Effector CD8-positive, alpha-beta T cell (primary cell): ENCODE measurements at regions not wholly inside any gene's neighbourhood (a gene's known extent, or its start where the extent isn't known, plus 50 kb on each side); places are given as distances from the start of the nearest gene placed in this dataset.

Experiments
- DNase-seq: peaks from one replicate; lab custom pipeline; 2025; lab: John Stamatoyannopoulos, UW

DNA sequence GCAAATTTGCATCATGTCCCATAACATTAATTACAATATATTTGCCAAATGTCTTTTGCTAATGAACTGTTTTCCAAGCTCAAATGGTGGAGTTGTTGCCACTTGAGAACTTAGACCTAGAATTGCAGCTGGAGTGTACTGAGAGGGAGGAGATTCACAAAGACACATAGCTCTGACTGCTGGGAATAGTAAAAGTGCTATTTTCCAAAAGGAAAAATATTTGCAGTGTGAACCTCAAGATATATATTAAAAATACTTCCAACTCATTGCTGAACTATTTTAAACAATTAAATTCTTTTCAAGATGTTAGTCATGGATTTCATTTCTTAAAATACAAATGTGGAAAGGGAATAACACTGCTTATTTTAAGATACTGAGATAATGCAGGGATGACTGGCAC, 666.8 kb upstream of the ARPP21 start:
- DNase-seq: no peak

DNA sequence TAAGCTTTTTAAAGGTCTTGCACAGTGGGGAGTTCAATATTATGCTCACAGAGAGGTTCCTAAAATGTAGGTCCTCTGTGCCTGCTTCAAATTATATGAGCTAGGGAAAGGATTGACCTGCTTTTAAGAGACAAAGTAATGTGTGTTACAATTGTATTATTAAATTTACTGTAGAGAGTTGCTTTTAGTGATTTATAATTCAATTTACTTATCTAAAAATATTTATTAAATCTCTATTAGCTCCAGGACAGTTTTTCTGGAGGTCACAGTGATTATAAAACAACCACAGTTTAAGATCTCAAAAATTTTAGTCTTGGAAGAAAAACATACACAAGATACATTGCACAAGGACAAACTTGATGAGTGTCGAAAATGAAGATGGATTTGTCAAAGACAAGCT, 665.7 kb upstream of the ARPP21 start:
- DNase-seq: no peak

- no peak for DNase-seq
Measured at GRCh38 chr3:34983631-34984030, 655.7 kb upstream of the ARPP21 start.

DNA sequence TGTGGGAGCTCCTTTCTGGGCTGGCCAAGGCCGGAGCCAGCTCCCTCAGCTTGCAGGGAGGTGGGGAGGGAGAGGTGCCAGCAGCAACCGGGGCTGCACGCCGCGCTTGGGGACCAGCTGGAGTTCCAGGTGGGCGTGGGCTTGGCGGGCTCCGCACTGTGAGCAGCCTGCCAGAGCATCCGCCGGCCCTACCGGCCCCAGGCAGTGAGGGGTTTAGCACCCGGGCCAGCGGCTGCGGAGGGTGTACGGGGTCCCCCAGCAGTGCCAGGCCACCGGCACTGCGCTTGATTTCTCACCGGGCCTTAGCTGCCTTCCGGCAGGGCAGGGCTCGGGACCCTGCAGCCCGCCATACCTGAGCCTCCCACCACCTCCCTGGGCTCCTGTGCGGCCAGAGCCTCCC, 651.0 kb upstream of the ARPP21 start:
- DNase-seq: no peak

DNA sequence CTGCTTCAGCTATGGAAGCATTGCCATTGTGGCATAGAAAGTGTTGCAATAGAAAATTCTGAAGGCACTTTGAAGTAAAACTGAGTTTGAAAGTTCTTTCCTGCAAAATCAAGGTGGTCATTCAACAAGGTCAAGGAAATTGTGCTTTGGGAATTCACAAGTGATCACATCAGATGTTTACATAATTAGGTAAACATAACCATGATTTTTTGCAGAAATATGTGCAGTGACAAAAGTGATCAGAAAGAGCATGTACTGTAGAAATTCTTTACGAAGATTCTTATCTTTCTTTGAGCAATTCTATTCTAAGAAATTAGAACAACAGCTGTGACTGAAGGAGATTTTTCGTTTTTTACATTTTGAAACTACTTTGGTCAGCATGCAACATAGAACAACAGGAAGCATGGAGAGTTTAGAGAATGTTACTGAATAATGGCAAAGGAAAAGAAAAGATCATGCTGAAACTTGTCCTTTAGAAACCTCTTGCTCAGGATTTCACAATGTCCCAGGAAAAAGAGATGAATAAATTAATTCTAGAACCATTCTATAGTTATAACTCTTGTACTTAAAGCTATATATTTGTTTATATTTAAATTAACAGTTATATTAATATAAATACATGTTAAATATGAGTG, 643.4 kb upstream of the ARPP21 start:
- no peak for DNase-seq

DNA sequence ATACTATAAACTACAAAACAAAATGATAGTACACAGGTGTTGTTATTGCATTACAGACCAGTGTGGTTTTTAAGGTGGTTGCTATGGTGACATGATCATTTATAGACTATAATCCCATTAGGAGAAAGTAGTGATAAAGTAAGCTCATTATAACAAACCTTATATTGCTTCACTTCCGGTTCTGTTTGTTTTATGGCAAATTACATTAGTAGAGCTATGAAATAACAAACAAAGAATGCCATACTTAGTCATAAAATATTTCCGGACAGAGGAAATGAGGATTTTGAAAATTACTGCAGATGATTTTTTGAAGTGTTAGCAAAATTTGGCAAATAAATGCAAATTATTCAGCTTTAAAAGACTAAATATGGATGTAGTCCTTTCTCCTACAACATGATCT, 640.4 kb upstream of the ARPP21 start:
- no peak for DNase-seq

DNA sequence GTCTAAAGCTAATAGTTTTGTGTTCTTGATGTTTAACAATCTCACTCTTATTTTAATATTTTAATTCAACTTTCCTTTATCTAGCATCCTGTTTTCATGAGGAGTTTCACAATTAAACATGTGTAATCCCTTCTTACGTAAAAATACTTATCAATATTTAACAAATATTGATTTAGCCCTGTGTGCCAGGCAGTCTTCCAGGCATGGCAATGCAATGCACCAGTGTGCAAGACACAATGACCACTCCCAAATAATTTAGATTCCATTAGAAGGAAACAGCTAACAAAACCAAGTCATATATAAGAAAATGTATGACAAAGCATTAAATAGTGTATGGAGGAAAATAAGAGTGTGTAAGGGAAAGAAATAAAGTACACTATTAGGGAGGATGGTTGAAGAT, 627.1 kb upstream of the ARPP21 start:
- DNase-seq: no peak

- no peak for DNase-seq
Measured at GRCh38 chr3:35028157-35028556, 611.2 kb upstream of the ARPP21 start.

DNA sequence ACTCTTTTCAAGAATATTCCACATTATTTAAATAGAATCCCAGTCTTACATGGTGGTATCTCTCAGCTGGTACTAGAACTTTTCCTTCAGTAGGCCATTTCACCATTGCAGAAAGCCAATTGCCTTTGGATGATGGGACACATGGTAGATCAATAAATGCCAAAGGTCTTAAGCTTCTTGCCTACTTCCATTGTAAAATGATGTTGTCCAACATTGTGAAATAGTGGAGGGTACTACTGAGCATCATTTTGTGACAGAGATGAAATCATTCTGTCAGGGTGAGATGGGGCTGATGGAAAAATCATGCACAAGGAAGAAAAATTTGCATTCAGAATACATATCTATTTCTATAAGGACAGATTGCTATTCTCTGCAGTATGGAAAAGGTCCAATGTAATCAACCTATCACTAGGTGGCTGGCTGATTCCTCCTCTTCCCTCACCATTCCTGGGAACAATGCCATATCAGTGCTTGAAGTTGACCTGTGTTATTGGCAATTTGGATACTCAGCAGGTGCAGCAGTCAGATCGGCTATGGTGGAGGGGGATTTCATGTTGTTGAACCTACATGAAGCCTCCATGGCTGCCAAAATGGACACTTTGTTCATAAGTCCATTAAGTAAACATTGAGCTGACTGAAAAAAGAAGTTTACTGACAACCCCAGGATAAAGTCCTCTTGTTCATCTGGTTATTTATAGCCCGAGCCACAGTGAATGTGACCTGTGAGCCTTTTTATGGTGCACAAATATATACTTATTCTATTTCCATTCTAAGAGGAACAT, 596.9 kb upstream of the ARPP21 start:
- DNase-seq: no peak

- DNase-seq: no peak
Measured at GRCh38 chr3:35043040-35043439, 596.3 kb upstream of the ARPP21 start.

DNA sequence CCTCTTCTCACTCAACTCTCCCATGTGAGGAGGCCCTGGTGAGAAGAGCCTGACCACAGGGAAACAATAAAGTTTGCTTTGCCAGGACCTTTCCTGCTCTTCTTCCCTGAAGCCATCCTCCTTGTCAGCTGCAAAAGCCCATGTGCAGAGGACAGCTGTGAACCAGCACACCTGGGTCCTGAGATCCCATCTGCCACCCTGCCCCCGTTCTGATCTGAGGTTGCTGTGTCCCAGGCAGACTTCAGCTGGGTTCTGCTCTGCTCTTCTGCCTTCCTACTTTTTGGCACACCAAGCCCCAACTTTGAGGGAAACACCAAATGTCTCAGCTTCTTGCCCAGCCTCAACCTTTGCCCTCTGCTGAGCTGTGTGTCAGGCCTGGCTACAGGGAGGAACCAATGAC, 595.1 kb upstream of the ARPP21 start:
- DNase-seq: no peak

GRCh38 chr3:35045118-35045517, 594.2 kb upstream of the ARPP21 start:
- no peak for DNase-seq

DNA sequence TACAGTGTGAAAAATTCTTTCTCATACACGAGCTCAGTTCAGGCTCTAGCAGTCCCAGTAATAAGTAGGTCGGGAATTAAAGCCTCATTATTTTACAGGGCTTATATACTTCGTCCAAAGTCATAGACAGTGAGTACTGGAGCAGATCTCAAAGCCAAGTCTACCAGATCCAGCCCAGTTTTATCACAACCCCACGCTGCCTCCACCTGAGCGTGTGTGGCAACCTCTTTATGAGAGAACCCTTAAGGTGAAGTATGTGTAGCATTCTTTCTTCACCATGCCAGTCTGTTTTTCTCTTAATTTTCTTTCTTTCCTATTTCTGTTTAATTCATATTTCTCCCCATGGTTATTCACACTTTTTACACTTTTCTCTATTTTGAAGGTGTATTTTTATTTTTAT, 574.6 kb upstream of the ARPP21 start:
- no peak for DNase-seq

DNA sequence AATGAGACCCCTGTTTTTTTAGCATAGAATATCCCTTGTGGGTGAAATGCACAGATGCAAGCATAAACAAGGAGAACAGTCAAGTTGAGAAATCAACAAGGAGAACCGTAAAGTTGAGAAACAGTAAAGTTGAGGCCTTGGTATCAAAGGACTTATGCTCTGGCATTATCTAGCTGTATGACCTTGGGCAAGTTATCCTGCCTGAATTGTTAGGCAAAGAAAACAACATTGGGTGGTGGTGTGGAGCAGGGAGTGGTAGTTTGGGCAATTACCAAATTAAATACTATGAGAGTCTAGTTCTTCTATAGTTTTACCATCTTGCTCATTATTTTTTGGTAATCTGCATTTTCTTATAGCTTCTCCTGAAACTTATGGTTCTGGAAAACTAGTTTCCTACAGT, 573.4 kb upstream of the ARPP21 start:
- no peak for DNase-seq

DNA sequence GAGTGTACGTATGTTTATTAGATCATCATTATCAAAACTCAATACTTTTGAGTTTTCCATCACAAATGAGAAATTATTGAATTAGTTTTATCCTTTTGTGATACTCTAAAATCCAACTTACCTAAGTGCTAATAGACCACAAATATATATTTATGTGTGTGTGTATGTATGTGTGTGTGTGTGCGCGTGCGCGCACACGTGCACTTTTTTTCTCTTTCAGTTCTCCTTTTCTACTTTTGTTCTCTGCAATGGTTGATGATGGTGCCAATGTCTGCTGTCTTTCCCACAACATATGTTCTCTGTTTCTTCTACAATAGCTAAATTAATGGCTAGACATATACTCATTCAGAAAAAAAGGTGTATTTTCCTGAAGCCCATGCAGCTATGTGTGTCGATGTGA, 571.6 kb upstream of the ARPP21 start:
- no peak for DNase-seq

DNA sequence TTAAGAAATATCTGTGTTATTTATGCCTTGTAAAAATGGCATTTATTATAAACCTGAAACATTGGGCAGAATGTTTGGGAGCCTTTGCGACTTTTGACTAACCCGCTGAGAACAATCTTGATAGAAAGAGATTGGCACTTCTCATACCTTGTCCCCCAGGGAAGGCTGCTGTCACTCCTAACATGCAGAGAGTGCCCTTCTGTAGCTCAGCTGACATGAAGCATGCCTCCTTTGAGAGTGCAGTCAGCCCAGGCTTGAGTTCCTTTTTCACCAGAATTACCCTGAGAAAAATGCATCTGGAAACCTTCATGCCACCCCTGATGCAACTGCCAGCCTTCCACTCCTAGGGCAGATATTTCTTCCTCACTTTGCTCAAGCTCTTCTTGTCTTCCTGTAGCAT, 569.2 kb upstream of the ARPP21 start:
- DNase-seq: no peak

GRCh38 chr3:35071772-35072171, 567.6 kb upstream of the ARPP21 start:
- no peak for DNase-seq

DNA sequence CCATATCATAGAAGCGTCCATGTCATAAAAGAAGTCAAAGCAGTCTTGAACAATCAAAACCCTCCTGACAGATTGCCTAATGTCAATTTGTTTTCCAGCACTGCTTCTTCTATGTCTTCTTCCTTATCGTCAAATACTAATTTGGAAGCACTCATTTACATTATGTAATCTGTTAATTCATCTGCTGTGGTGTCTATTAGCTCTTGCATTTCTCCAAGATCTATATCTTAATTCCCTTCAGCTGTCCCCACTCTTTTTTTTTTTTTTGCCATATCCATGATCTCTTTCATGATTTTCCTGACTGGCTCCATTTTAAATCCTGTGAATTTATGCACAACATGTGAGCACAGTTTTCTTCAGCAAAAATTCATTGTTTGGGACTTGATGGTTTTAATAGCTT, 560.5 kb upstream of the ARPP21 start:
- no peak for DNase-seq

- no peak for DNase-seq
Measured at GRCh38 chr3:35079403-35079802, 559.9 kb upstream of the ARPP21 start.

DNA sequence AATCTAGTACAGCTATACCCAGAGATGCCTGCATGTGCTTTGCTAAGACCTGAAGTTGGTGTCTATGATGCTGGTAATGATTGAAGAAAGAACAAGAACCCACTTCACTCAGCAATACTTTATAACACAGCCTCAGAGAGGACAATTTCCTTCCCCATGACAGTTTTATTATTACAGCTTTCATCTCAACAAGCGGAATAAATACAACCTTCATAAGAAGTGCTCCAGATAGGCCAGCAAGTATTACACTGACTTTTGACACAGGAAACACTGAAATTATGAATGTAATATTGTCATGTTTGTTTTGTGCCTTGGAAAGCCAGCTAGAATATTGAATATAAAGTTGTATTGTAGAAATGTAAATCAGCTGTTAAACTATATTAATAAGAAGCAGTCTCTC, 557.4 kb upstream of the ARPP21 start:
- no peak for DNase-seq

DNA sequence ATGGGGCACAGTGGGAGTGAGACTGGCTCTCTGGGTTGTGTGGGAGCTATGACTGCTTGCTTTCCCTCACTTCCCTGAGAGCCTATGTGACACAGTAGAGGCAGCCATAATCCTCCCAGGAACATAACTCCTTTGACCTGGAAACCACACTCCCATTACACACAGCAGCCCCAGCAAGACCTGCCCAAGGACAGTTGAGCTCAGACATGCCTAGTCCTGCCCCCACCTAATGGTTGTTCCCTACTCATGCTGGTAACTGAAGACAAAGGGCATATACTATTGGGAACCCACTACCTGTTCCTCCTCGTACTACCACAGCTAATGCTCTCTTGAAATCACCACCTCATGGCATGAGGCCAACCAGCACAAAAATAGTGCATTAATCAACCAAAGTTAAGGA, 550.4 kb upstream of the ARPP21 start:
- no peak for DNase-seq

- no peak for DNase-seq
Measured at GRCh38 chr3:35114686-35115085, 524.6 kb upstream of the ARPP21 start.

- no peak for DNase-seq
Measured at GRCh38 chr3:35120026-35120425, 519.3 kb upstream of the ARPP21 start.

DNA sequence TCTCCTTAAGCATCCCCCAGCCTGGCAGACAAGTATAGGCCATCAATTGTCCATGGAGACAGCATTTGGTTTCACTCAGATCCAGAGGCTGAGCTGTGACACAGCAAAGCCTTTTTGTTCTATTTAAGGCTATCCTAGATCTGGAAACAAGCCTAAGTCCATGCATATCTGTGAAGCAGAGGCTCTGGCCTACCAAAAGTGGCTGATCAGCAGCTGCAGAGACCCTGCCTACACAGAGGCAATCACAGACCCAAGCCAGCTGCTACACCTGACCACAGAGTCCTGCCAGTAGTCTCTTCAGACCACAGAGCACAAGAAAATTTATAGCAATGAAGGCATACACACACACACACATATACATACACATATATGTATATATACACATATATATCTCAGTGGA, 501.7 kb upstream of the ARPP21 start:
- no peak for DNase-seq
